OCI-LY1 (cell line): ENCODE measurements at regions not wholly inside any gene's neighbourhood (a gene's known extent, or its start where the extent isn't known, plus 50 kb on each side); places are given as distances from the start of the nearest gene placed in this dataset.

ENCODE experiments used
- EZH2 ChIP-seq: fragments of 200-600 bp; sonication (generic), shearing (Covaris generic); IDR thresholded peaks from 2 replicates; pipeline ENCODE4 v1.8.0; 2017; ENCODE audit warnings: borderline replicate concordance, mixed run types, mild to moderate bottlenecking, antibody characterized with exemption, low read length, moderate library complexity, mixed read lengths
- TF ChIP-seq, protein P1 (sequence below): fragments of 200-600 bp; sonication (generic), shearing (Covaris generic); IDR thresholded peaks from 2 replicates; pipeline ENCODE4 v1.5.1; 2017; ENCODE audit warnings: mild to moderate bottlenecking, antibody characterized with exemption, low read length, moderate library complexity, mixed read lengths

DNA sequence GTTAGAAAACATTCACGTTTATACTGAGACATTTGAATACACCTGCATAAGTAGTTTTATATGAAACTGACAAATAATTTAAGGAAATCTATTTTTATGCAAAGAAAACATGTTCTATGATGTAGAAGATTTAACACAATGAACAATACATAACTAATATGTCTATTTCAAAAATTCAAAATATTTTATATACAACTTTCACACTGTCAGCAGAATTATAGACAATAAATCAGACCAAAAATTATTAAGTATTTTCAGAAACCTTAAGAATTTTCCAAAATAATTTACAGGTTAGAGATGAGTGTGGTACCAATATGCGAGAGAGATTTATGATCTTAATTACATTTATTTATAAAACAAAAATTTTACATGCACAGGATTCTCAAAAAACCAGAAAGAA lies 1561.0 kb upstream of the ZEB2 start:
- TF ChIP-seq, protein P1, sequence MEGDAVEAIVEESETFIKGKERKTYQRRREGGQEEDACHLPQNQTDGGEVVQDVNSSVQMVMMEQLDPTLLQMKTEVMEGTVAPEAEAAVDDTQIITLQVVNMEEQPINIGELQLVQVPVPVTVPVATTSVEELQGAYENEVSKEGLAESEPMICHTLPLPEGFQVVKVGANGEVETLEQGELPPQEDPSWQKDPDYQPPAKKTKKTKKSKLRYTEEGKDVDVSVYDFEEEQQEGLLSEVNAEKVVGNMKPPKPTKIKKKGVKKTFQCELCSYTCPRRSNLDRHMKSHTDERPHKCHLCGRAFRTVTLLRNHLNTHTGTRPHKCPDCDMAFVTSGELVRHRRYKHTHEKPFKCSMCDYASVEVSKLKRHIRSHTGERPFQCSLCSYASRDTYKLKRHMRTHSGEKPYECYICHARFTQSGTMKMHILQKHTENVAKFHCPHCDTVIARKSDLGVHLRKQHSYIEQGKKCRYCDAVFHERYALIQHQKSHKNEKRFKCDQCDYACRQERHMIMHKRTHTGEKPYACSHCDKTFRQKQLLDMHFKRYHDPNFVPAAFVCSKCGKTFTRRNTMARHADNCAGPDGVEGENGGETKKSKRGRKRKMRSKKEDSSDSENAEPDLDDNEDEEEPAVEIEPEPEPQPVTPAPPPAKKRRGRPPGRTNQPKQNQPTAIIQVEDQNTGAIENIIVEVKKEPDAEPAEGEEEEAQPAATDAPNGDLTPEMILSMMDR, result no peak
- no peak for TF ChIP-seq EZH2
